Common myeloid progenitor, CD34-positive (primary cell): ENCODE measurements at regions not wholly inside any gene's neighbourhood (a gene's known extent, or its start where the extent isn't known, plus 50 kb on each side); places are given as distances from the start of the nearest gene placed in this dataset.
"Not testable (repeated sequence)": the region's sequence is repeated elsewhere in the genome, so short reads cannot be mapped to it uniquely, and the experiment has no call there.

Source experiments
- CTCF ChIA-PET: fragments of 350-600 bp; sonication (Branson Sonifier 250); formaldehyde crosslinking; loops from one replicate; lab custom pipeline; 2021; ENCODE audit warnings: antibody characterized with exemption; lab: Charles Lee
- POLR2A ChIA-PET: fragments of 350-600 bp; sonication (Branson Sonifier 250); formaldehyde crosslinking; loops from one replicate; lab custom pipeline; 2021; ENCODE audit warnings: antibody characterized with exemption; lab: Charles Lee
- DNase-seq, 3 donors: peaks; one replicate each; pipeline versions ENCODE4 v3.0.0 to v3.0.0-alpha.2; 2013
- H3K27ac ChIP-seq, 2 experiments: 1 replicate in 1 of 2; 2 replicates in 1 of 2; pipeline ENCODE4 v1.7.0; 2013; ENCODE audit warnings: inconsistent platforms in 2 of 2, low read length in 2 of 2, mild to moderate bottlenecking in 2 of 2, low read depth in 1 of 2, moderate library complexity in 1 of 2; ENCODE audit not compliant: severe bottlenecking in 2 of 2, insufficient read depth in 1 of 2, poor library complexity in 1 of 2
- H3K27me3 ChIP-seq, 5 experiments: replicated peaks in 2 of 5; 1 replicate in 3 of 5; 2 replicates in 2 of 5; pipeline versions ENCODE4 v1.6.1 to v1.7.0; 2013; ENCODE audit warnings: low read length in 4 of 5, mild to moderate bottlenecking in 2 of 5, moderate library complexity in 2 of 5, inconsistent platforms in 1 of 5; ENCODE audit not compliant: insufficient read depth in 5 of 5, control insufficient read depth in 4 of 5
- H3K36me3 ChIP-seq, 4 experiments: 1 replicate in 2 of 4; 2 replicates in 2 of 4; pipeline versions ENCODE4 v1.6.1 to v1.7.0; 2013; ENCODE audit warnings: low read length in 3 of 4, control low read depth in 1 of 4, mild to moderate bottlenecking in 1 of 4; ENCODE audit not compliant: control insufficient read depth in 4 of 4, insufficient read depth in 4 of 4
- H3K4me1 ChIP-seq, 4 experiments: 1 replicate in 3 of 4; 2 replicates in 1 of 4; pipeline versions ENCODE4 v1.6.1 to v1.7.1; 2013; ENCODE audit warnings: low read length in 3 of 4, mild to moderate bottlenecking in 3 of 4, control low read depth in 1 of 4, inconsistent platforms in 1 of 4, moderate library complexity in 1 of 4; ENCODE audit not compliant: control insufficient read depth in 4 of 4, insufficient read depth in 4 of 4; ENCODE audit errors: control extremely low read depth in 1 of 4
- H3K4me3 ChIP-seq, 7 experiments: 1 replicate in 4 of 7; 2 replicates in 3 of 7; pipeline versions ENCODE4 v1.5.1 to v1.7.0; 2013; ENCODE audit warnings: mild to moderate bottlenecking in 7 of 7, low read length in 6 of 7, moderate library complexity in 6 of 7, inconsistent platforms in 2 of 7, low read depth in 2 of 7, control low read depth in 1 of 7; ENCODE audit not compliant: insufficient read depth in 4 of 7, control insufficient read depth in 1 of 7; ENCODE audit errors: extremely low read depth in 1 of 7
- H3K9me3 ChIP-seq, 5 experiments: 1 replicate in 4 of 5; 2 replicates in 1 of 5; pipeline versions ENCODE4 v1.6.1 to v1.7.1; 2013; ENCODE audit warnings: low read length in 4 of 5, mild to moderate bottlenecking in 2 of 5, inconsistent platforms in 1 of 5, low read depth in 1 of 5, moderate library complexity in 1 of 5; ENCODE audit not compliant: control insufficient read depth in 4 of 5, insufficient read depth in 2 of 5; ENCODE audit errors: control extremely low read depth in 1 of 5
- WGBS: methylation state at CpG from one replicate; pipeline ENCODE4 v1.1.5; 2013; ENCODE audit not compliant: insufficient coverage; 5-methylcytosine and 5-hydroxymethylcytosine counted together

DNA sequence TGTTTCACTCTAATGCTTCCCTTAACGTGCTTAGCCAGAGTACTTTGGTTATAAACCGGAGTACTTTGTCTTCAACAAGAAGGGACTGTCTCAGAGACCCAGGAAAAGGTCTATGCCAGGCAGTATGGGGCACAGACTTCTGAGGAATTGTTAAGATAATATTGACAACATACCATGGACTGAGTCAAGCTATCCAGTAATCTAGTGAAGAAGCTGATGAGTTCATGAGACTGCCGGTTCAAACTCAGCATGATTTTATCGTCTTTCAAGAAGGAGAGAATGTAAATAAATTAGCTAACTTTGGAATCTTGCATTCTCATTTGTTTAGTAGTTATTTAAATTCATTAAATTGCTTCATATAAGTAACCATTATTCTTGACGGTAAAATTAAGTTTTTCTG lies 546.1 kb downstream of the PPP4R3C start:
- 61% methylated on average over 2 of the region's 5 CpGs for WGBS
- H3K4me3 ChIP-seq = no peak overlapping the region

DNA sequence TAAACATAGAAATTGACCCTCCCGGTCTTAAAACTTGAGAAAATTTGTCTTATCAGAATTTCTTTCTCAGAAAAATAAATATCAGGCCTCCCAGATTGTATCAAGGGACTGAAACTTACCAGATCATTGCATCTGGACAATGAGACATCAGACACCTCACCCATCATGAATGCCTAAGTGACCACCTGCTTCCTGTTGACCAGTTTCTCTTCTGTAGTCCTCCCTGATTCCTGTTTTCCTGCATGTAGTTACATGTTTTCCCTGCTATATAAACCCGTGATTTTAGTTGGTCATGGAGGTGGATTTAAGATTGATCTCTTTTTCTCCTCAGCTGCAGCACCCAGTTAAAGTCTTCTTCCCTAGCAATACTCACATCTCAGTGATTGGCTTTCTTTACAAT lies 548.1 kb downstream of the PPP4R3C start:
- no peak for DNase-seq
- Histone ChIP-seq H3K27ac (no peak overlapping the region), H3K4me1 (no peaks in the 10 kb centered on the region), H3K27me3 (no peaks in the 10 kb centered on the region), H3K9me3 (no peaks in the 10 kb centered on the region), H3K36me3 (no peaks in the 10 kb centered on the region), H3K4me3 (no peak overlapping the region)
- WGBS = no CpG with 5 or more reads among the region's 2 CpGs
- ChIA-PET POLR2A (no interaction called here), CTCF (no interaction called here)

More for the DNA sequence above, 546.1 kb downstream of the PPP4R3C start:
- H3K36me3 ChIP-seq = no peaks in the 10 kb centered on the region
- no peaks in the 10 kb centered on the region for H3K9me3 ChIP-seq
- H3K27ac ChIP-seq = no peak overlapping the region
- ChIA-PET POLR2A (no interaction called here), CTCF (no interaction called here)
- no peaks in the 10 kb centered on the region for H3K4me1 ChIP-seq
- no peak for DNase-seq
- H3K27me3 ChIP-seq = no peaks in the 10 kb centered on the region

- H3K27ac ChIP-seq = no peak overlapping the region
- H3K27me3 ChIP-seq = no peaks in the 10 kb centered on the region
- no peak overlapping the region for H3K4me3 ChIP-seq
- CTCF ChIA-PET = no interaction called here
- no peaks in the 10 kb centered on the region for H3K4me1 ChIP-seq
- DNase-seq = no peak
- WGBS = 27% methylated on average over 1 of the region's 2 CpGs
- POLR2A ChIA-PET = no interaction called here
- no peaks in the 10 kb centered on the region for H3K9me3 ChIP-seq
- H3K36me3 ChIP-seq = no peaks in the 10 kb centered on the region
These were observed 548.9 kb downstream of the PPP4R3C start for GRCh38 chrX:26914232-26914631.

- CTCF ChIA-PET = not testable (repeated sequence)
These were observed 551.4 kb downstream of the PPP4R3C start for GRCh38 chrX:26911785-26912184.

DNA sequence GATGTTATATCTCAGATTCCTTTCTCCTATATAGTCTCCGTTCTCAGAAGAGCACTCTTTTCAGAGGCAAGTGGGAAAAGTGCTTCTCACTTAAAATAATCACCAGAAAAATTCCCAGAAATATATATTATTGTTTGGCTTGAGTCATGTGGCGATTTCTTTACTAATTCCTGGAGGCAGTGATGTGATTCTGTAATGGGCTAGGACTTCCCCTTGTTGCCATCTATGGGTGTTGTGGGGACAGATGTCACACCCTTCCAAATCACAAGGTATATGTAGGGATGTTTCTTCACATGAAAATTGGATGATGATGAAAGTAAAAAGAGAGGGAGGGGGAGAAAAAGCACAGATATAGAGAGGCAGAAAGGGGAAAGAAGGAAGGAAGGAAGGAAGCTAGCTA lies 553.4 kb downstream of the PPP4R3C start:
- Histone ChIP-seq H3K4me1 (no peaks in the 10 kb centered on the region), H3K9me3 (no peaks in the 10 kb centered on the region), H3K4me3 (no peak overlapping the region), H3K36me3 (no peaks in the 10 kb centered on the region), H3K27me3 (no peaks in the 10 kb centered on the region), H3K27ac (no peak overlapping the region)
- no peak for DNase-seq
- ChIA-PET CTCF (no interaction called here), POLR2A (no interaction called here)
- WGBS = no CpG with 5 or more reads among the region's 2 CpGs

More at GRCh38 chrX:26911785-26912184, 551.4 kb downstream of the PPP4R3C start:
- H3K27ac ChIP-seq, H3K4me1 ChIP-seq, H3K27me3 ChIP-seq, H3K4me3 ChIP-seq, POLR2A ChIA-PET, H3K36me3 ChIP-seq, H3K9me3 ChIP-seq, DNase-seq: not testable (repeated sequence)
- 88% methylated on average over 3 of the region's 3 CpGs for WGBS

DNA sequence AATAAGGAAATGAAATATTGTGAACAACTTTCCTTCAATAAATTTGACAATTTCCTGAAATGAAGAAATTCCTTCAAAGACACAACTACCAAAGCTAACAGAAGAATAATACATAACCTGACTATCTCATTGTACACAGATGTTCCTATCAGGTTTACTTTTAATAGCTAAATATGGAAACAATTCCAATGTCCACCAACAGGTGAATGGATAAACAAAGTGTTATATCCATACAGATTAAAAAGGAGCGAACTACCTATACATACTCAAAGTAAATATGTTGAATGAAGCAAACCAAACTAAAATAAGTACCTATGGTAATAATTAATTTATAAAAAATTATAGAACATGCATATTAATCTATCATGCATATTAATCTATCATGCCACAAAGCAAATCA lies 554.9 kb downstream of the PPP4R3C start:
- H3K36me3 ChIP-seq = no peaks in the 10 kb centered on the region
- ChIA-PET POLR2A (no interaction called here), CTCF (no interaction called here)
- H3K4me1 ChIP-seq = no peaks in the 10 kb centered on the region
- H3K4me3 ChIP-seq = no peak overlapping the region
- no peak for DNase-seq
- WGBS = no CpG with 5 or more reads among the region's 1 CpG
- H3K9me3 ChIP-seq = no peaks in the 10 kb centered on the region
- no peak overlapping the region for H3K27ac ChIP-seq
- H3K27me3 ChIP-seq = no peaks in the 10 kb centered on the region

DNA sequence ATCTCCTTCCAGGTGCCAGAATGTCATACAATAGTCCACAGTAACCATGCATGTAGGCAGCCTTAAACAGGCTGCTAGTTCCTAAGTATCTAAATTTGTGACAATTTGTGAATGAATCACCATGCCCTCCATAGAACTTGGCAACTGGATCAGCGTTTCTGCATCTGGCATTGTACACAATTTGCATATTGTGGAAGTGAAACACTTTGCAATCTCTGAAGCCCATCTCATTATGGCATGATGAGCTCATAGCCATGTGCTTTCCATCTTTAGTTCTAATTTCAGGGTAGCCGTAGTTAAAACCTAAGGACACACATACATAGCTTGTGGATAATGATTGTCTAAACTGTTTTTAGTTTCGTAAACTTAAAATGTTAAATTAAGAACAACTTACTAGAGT lies 573.6 kb downstream of the PPP4R3C start:
- POLR2A ChIA-PET = no interaction called here
- CTCF ChIA-PET = no interaction called here
- Histone ChIP-seq H3K36me3 (no peaks in the 10 kb centered on the region), H3K9me3 (no peaks in the 10 kb centered on the region), H3K4me1 (no peaks in the 10 kb centered on the region), H3K4me3 (no peak overlapping the region), H3K27me3 (no peaks in the 10 kb centered on the region), H3K27ac (no peak overlapping the region)
- no peak for DNase-seq
- 56% methylated on average over 1 of the region's 3 CpGs for WGBS
